ENCODE measurements at regions not wholly inside any gene's neighbourhood (a gene's known extent, or its start where the extent isn't known, plus 50 kb on each side); places are given as distances from the start of the nearest gene placed in this dataset.
A peak's percentile ranks its signal among the peaks of the same experiment; 100 is the strongest.

- no peak for DNase-seq
Observed at GRCh38 chr10:20963721-20964595, 66.8 kb upstream of the NEBL start.

DNA sequence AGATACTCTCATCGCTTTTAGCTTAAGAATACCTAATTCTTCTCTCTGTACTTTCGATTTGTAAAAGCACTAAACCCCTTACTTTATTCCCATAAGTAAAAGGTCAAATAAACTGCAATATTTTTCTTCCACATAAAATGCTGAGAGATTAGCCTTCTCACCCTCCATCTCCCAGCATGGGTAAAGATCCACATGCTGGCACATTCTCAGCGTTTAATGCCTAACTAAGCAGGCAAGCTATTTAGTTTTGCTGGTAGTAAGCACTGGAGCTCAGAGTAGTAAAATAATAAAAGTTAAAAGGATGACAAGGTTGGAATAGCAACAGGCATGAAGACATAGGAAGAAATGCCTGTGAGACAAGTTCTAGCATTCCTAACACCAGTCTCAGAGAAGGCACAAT is 65.9 kb upstream of the NEBL start:
- DNase-seq: peak; percentile 64

DNA sequence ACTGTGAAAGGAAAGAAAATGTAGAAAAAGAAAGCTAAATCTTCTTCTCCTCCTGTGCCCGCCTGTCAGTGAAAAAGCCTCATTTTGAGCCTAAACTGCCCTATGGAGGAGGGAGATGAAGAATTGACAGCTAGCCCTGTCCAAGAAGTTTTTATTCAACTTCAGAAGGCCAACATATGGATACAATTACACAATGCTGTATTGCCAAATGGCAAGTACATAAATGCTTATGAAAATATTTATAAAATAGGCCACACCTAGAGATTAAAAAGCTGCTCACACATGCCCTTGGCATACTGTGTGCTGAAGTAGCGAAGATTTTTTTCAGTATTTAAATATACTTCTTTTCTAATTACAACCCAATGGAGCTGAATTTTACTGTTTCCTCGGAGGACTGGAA is 65.1 kb upstream of the NEBL start:
- no peak for DNase-seq

GRCh38 chr10:20959242-20959641 is 62.1 kb upstream of the NEBL start:
- no peak for DNase-seq

DNA sequence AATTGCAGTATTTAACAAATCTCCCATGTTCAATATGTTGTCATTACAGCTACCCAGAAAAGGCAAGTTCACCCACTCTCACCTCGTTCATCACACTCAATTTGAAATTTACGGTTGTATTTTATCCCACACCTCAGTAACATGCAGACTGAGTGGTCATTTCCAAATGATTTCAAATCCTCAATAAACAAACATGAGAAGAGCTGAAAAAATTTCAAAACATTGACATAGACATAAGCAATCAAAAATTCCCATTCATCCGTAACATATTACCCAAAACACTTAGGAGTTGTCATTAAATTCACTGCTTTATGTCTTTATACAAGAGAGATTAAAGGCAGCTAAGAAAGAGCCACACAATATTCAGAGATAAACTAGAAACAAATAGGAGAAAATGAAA is 61.7 kb upstream of the NEBL start:
- no peak for DNase-seq

DNA sequence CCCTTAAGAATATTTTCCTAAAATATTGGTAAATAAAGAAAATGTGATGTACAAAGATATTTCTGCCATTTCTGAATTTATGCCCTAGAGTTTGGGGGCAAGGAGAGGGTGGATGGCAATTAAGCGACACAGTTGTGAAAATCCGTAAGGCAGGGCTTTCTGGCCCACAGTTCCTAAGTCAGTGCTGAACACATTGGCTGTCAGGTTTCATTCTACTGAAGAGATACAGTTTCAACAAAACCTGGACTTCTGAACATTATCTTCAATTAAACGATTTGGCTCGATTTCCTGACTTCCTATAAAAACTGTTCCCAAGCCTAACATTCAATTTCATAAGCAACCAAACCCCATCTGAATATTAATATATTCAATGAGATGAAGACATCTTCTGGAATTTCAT is 61.1 kb upstream of the NEBL start:
- no peak for DNase-seq

DNA sequence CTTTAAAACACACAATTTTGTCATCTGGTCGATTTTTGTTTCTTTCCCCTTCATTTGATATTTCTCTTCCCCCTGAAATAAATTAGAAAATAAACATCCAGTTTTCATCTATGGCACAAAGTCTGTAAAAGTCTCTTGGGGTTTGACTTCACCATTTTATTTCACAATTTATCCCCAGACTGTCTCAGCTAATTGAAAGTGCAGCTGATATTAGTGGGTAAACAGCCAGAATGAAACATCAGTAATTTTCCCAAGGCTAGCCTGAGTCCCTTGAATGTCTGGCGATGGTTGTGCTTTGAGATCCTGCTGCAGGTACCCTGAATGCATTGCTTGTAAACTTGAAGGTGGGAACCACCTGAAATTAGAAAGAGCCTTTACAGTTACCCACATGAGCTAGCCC is 60.6 kb upstream of the NEBL start:
- DNase-seq: no peak

DNA sequence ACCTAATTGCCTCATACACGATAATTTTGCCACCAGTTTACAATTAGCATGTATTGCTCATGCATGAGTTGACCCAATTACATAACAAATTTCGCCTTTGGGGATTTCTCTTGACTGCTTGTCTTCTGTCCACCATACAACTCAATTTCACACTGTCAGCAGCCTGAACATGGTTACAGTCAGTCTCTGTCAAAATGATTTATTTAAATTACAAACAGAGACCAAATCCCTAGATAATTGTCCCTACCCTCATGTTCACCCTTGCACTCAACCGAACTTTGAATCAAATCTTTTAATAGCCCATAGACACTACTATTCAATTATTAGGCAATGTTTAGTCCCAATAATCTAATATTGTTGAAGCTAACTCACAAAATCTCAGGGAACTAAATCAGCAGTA is 59.7 kb upstream of the NEBL start:
- DNase-seq: no peak

- DNase-seq: no peak
Observed at GRCh38 chr10:20955355-20955893, 58.3 kb upstream of the NEBL start.

DNA sequence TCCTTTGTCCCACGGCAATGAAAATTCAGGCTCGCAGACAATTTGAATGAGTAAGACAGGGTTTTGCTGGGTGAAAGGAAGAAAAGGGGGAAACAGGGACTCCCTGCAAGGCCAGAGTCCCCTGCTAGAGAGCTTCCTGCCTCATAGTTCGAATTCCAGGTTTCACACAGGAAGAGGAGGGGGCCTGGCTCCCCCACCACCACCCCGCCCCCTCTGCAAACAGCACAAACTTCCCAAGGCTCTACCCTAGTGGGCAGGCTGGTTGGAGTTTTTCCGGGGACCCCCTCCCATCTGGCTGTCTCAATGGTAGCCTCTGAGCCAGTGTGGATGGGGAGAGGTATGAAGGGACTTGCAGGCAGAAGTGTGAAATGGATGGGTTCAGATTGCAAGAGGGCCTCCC is 57.4 kb upstream of the NEBL start:
- no peak for DNase-seq

GRCh38 chr10:20953120-20953519 is 56.0 kb upstream of the NEBL start:
- DNase-seq: no peak

DNA sequence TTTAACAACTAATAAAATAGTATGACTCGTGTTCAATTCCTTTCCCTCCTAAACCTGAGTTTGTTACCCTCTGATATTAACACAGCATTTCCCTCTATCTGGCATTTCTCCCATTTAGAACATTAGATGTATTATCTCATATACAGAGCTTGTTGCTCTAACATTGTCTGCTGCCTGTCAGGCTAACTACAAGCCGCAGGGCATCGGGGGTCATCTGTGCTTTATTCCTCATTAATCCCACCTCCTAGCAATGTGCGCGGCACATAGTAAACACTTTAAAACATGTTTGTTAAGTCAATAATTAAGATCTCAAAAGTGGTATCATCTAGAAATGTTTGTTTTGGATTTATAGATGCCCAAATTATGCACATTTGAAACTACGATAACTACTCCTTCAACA is 52.9 kb upstream of the NEBL start:
- no peak for DNase-seq

- no peak for DNase-seq
Observed at GRCh38 chr10:20948686-20949327, 51.7 kb upstream of the NEBL start.

Data from kidney glomerular epithelial cell (primary cell).